ENCODE measurements at regions not wholly inside any gene's neighbourhood (a gene's known extent, or its start where the extent isn't known, plus 50 kb on each side); places are given as distances from the start of the nearest gene placed in this dataset.
"Not testable (repeated sequence)": the region's sequence is repeated elsewhere in the genome, so short reads cannot be mapped to it uniquely, and the experiment has no call there.

DNA sequence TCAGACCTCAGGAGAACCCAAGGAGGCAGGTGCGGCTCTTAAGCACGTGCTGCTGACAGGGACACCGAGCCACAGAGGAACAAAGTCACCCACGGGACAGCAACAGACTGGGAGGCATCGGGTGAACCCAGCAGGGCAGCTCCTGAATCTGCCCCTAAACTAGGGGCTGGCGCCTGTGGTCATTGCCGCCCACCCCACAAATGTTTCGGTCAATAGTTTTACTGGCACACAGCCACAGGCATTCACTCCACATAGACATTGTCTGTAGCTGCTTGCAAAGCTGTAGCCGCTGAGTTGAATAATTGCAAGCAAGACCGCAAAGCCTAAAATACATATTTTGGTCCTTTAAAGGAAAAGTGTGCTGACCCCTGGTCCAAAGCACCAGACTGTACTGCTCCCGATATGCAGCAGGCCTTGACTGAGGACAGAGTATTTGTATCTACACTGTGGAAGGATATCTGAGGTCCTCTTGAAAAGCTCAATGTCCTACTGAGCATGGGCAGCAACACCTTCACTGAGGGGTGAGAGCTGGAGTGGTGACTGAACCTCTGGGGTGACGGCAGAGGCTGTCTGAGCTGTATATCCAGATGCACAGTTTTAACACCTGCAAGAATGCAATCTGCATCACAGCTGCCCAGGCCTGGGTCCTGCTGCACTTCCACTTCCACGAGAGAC lies 310.3 kb downstream of the THBS2 start:
- no peak for DNase-seq (ENCODE audit: low read depth in 4 of 4, low spot score in 1 of 4)

DNA sequence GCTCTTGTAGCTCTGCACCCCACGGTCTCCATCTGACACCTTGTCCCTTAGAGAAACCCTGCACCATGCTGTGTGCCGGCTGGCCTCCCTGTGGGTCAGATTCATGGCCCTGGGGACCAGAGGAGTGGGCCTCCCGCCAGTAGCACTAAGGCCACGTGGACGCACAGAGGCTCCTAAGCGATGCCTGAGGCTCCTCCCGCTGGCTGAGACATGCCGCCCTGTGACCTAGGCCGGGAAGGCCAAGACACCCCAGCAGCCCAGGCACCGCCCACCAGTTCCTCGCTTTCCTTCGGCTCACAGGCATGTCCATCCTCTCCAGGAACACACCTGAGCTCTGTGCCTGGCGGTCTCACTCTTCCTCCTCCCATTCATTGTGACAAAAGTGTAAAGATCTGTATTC lies 311.0 kb downstream of the THBS2 start:
- DNase-seq (ENCODE audit: low read depth in 4 of 4, low spot score in 1 of 4): no peak

DNA sequence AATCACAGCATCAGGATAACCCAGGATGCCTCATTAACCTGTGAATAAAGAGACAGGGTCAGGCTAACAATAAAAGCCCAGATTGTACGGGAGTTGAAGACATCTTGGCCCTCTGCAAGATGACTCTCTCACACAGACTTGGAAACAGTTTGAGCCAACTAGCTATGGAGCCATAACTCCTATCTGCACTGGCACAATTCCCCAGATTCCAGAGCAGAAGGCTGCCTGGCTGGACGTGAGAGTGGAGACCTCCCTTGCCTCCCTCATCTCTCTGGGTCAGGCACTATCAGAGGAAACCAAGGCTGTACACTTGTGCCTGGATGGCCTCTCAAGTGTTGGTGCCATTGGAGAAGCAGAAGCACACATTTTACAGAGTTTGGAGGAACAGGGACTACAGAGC lies 312.6 kb downstream of the THBS2 start:
- no peak for DNase-seq (ENCODE audit: low read depth in 4 of 4, low spot score in 1 of 4)

DNA sequence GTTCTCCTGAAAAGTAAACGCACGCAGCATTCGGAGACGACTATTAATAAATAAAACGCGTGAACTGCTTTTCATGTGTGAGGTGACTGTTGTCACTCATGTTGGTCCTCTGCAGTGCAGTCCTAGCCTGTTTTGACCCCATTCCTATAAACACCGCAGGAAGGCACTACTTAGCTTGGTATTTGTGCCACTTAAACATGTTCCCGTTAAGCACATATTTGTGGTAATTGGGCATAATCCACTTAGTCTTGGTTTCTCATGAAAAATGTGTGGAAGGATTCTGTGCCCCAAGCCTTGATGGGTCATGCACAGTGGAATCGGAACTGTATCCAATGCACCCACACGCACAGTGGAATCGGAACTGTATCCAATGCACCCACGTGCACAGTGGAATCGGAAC lies 313.9 kb downstream of the THBS2 start:
- no peak for DNase-seq (ENCODE audit: low read depth in 4 of 4, low spot score in 1 of 4)

DNA sequence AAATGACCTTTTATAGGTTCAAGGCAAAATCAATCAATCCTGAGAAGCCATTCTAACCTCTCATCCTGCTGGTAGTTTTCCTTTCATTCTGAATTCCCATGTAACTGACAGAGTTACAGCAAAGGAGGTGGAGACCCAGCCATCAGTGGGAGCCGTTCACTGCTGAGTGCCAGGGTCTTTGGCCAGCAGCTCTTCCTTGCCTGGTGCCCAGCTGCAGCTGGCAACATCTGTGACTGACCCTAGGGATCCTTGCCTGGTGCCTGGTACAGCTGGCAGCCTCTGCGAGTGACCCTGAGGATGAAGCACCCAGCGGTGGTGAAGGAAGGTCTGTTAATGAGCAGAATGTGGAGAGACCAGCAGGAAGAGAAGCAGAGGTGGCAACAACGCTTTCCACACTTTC lies 314.6 kb downstream of the THBS2 start:
- no peak for DNase-seq (ENCODE audit: low read depth in 4 of 4, low spot score in 1 of 4)

DNA sequence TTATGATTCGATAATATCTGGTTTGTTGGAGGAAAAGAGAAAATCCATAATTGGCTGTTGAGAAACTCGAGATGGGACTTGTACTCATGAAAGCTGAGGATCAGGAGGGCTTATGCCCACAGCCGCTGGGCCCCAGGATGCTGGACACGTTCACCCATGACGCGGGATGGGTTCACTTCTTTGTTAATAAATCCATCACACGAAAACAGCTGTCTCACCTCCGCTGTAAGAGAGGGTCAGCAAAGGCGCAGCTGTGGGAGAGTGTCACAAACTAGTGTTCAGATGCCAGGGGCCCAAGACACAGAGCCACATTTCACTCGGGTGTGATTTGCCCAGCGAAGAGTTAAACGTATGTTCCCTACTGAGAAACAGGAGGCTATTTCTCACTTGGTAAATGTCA lies 315.1 kb downstream of the THBS2 start:
- no peak for DNase-seq (ENCODE audit: low read depth in 4 of 4, low spot score in 1 of 4)

DNA sequence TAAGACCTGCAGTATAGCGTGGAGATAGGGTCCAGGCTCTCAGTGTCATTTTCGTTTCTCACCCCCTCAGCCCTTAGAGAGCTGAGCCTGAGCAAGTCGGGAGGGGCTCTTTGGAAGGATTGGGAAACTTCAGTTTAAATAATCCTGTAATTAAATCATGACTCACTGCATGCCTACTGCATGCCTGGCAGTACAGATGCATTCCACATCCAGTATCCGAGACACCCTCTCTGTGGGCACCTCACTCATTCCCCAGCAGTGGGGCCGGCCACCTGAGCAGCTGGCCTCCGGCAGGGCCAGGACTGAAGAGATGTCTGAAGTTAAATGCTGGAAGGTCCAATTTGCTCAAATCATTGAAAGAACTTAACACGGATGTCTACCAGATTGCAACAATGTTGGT lies 316.6 kb downstream of the THBS2 start:
- DNase-seq (ENCODE audit: low read depth in 4 of 4, low spot score in 1 of 4): no peak

DNA sequence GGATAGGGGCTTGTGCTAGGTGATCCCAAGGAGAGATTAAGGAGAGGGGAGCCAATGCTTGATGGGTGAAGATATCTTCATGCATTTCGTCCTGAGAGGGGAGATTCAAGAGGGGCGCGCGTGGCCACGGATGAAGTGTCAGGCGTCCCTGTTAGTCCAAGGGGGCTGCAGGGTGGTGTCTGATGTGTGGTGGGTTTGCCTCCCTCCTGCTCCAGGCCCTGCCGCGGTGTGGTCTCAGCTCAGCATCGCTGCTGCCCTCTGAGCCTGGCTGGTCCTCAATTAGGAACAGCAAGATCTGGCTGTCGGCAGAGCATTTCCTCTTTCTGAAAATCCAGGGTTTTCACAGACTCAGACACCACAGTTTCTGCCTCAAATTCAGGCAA lies 318.0 kb downstream of the THBS2 start:
- DNase-seq (ENCODE audit: low read depth in 4 of 4, low spot score in 1 of 4): no peak

DNA sequence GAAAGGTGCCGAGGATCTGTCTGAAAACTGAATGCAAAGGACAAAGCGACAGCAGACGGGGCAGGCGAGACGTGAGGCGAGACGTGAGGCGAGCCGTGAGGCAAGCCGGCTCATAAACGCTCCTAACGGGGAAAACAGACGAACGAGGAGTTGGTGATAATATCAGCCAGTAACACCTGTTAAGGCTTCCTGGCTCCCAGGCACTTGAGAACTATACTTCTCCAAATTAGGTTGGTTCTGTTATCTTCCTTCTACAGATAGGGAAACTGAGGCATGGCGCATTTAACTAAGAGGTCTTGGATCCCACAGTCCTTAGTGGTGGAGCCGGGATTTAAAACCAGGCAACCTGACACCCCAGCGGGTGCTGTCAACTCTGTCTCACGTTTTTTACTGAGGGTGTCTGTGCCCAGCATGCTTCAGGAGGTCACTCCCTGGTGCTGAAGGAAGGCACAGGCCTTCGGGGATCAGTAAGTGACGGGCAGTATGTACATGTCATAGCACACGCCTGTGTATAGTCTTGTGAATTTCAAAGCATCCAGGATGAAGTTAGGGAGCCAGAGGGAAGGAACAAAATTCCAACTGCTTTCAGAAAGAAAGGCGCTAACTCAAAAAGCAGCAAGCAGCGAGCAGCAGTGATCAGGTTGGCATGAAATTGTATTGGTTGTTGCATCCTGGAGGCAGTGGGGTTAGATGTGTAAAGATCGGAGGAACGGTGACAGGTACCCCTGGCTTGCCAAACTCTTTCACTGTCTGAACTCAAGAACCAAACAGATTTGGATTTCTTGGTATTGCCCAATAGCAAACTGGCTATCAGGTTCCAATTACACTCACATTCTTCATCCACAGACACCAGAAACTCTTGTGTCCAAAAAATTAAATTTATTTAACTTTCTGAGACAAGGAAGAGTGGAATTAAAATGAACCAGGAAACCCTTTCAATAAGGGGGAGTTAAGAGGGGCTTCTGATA lies 318.7 kb downstream of the THBS2 start:
- no peak for DNase-seq (ENCODE audit: low read depth in 4 of 4, low spot score in 1 of 4)

DNA sequence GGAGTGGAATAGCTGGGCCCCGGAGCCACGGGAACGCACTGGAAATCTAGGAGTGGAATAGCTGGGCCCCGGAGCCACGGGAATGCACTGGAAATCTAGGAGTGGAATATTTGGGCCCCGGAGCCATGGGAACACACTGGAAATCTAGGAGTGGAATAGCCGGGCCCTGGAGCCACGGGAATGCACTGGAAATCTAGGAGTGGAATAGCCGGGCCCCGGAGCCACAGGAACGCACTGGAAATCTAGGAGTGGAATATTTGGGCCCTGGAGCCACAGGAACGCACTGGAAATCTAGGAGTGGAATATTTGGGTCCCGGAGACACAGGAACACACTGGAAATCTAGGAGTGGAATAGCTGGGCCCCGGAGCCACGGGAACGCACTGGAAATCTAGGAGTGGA lies 321.5 kb downstream of the THBS2 start:
- not testable (repeated sequence) for DNase-seq (ENCODE audit: low read depth in 4 of 4, low spot score in 1 of 4)

DNA sequence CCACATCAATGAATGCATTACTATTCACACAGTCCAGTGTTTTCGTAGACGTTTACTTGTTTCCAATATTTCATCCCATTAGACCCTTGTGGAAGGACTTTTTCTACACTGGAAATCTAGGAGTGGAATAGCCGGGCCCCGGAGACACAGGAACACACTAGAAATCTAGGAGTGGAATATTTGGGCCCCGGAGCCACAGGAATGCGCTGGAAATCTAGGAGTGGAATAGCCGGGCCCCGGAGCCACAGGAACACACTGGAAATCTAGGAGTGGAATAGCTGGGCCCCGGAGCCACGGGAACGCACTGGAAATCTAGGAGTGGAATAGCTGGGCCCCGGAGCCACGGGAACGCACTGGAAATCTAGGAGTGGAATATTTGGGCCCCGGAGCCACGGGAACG lies 322.6 kb downstream of the THBS2 start:
- not testable (repeated sequence) for DNase-seq (ENCODE audit: low read depth in 4 of 4, low spot score in 1 of 4)

DNA sequence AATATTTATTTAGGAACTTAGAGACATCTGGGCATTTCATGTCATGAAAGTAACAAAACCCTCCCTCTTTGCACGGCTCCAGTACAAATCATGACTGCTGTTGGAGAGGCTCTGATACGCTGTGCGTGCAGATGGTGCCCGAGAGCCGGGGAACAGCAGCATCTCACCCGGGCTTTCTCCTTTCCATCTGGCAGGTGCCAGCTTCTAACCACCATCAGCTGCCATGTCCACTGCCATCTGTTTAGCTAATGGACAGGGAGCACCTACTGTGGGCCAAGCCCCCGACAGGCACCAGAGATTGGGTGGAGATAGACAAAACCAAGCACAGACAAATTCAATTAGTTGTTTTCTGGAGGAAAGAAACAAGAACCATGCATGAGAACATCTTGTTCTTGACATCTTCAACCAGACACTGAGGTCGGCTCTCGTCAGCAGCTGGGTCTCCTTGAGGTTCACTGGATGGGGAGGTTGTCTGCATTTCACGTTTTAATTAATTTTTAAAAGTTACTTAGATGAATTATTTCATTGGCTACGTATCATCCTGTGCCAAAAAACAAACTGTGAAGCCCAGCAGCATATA lies 323.7 kb downstream of the THBS2 start:
- DNase-seq (ENCODE audit: low read depth in 4 of 4, low spot score in 1 of 4): no peak

DNA sequence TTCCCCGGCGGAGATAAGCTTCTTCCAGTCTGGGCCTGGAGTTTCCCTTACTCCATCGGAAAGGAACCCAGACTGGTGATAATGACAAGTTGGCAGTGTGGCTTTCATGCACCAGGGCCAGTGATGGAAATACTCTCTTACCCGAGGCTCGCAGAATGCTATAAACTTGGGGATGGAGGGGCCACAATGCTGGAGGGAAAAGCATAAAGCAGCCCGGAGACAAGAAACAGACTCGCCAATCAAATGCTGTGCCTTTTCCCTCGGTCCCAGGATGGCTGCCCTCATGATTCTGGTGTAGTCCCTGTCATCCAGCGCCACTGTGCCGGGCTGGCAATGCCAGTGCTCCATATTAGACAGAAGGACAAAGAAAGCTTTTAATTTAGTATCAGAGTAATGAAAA lies 325.6 kb downstream of the THBS2 start:
- no peak for DNase-seq (ENCODE audit: low read depth in 4 of 4, low spot score in 1 of 4)

DNA sequence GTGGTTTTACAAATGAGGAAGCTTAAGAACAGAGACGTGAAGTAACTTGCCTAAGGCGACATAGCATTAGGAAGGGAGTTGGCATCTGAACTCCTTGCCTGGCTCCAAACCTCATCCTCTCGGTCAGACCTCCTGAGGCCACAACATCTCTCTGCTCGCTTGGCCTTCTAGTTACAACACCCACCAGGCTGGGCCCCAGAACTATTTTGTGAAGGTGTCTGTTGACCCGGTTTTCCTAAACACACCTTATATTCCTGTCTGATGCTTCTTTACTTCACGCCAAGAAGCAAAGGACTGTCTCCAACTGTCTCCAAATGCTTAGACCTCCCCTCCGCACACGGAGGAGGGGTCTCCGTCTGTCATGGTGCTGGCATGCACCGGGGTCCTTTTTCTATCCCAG lies 326.6 kb downstream of the THBS2 start:
- no peak for DNase-seq (ENCODE audit: low read depth in 4 of 4, low spot score in 1 of 4)

DNA sequence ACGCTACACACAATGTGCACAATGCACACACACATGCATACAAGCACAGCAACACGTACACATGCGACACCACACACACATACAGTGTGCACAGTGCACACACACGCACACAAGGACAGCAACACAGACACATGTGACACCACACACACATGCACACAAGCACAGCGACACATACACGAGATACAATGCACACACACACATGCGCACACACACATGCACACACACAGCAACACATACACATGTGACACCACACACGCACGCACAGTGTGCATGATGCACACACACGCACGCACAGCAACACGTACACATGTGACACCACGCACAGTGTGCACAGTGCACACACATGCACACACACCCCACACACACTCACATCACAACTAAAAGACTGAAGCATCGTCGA lies 327.3 kb downstream of the THBS2 start:
- DNase-seq (ENCODE audit: low read depth in 4 of 4, low spot score in 1 of 4): no peak

DNA sequence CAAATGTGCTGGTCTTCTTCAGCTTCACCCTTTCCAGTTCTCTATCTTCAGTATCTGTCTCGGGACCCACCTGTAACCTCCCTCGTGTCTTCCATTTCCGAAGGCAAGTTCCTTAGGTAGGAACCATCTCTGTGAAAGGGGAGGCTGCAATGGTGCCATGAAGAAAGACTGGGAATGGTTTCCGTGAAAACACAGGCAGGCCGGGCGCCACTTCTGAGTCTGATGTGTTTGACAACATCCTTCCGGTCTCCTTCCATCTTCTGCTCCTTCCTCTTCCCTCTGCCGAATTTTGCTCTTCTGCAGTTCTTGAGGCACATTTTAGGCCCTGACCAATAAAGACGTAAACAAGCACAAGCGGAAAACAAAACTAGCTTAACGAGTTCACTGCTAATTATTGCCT lies 328.0 kb downstream of the THBS2 start:
- DNase-seq (ENCODE audit: low read depth in 4 of 4, low spot score in 1 of 4): no peak

DNA sequence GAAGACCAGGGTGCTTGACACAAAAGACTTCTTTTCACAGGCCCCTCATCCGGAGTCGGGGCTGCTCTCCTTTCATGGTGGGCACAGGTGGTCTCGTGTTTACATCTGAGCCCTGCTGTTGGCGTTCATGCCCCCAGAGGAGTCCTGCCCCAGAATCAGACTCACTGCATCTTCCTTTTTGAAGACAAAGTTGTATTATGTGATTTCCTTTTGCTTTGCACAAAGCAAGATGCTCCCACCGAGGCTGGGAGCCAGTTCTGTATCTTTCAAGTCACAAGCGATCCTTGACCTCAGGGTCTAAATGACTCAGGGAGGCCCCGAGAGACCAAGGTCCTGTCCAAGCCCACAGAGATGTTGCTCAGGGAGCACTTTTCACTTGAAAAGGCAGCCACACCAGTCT lies 330.5 kb downstream of the THBS2 start:
- DNase-seq (ENCODE audit: low read depth in 4 of 4, low spot score in 1 of 4): no peak

DNA sequence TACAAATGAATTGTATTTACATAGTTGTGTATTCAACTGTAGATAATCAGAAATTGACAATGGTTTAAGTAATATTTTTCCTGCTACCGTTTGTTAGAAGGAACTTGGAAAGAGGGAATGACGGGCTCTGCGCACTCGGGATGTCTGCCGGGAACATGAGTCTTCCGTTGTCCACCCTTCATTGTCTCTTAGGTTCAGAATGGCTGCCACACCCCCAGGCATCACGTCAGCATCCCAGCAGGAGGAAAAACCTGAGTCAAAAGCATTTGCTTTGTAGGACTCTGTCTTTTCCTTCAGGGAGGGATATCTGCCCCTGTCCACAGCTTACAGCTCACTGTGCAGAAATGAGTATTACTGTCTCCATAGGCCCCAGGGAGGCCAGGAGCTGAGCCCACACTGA lies 331.2 kb downstream of the THBS2 start:
- DNase-seq (ENCODE audit: low read depth in 4 of 4, low spot score in 1 of 4): no peak

DNA sequence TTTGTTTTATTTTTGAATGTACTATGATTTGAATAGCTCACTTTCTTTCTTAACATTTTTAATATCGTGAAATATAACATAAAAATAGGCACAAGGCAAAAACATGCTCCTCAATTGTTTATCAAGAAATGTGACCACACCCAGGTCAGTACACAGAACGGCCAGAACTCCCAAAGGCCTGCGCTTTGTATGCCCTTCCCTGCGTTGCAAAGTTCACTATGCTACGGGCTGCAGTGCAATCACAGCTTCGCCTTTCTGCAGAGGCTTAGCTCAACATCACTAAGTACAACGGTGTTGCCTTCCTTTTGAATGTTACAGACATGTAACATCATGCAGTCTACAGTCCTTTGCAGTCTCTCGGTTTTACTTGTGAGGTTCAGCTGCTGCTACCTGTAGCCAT lies 333.4 kb downstream of the THBS2 start:
- DNase-seq (ENCODE audit: low read depth in 4 of 4, low spot score in 1 of 4): no peak

DNA sequence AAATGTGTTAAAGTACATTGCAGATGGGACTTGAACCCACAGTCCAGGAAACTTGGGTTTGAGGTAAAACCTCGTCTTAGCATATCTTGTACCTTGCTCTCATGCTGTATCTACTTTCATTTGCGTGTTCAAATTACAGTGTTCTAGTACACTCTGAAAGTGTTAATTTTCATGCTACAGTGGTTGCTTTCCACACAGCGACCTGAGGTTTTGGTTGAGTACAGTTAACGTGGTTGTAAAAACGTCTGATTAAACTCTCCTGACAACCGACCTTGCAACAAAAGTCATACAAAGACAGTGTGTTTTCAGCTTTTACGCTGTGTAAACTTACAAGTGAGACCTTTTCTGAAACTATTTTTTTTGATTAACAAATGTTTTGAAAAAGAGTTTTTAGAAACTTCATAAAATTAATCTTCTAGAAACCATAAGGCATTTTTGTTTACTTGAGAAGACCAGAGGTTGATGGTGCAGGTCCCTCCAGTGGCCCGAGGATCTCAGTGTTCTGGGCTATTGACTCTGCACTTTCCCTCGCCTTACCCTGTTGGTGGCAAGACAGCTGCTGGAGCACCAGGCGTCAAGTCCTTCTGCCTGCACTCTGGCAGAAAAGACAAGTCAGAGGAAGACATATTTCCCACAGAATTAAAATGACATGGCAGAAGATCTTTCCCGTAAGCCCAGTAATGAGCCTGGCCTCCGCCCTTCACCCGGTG lies 334.0 kb downstream of the THBS2 start:
- DNase-seq (ENCODE audit: low read depth in 4 of 4, low spot score in 1 of 4): no peak

DNA sequence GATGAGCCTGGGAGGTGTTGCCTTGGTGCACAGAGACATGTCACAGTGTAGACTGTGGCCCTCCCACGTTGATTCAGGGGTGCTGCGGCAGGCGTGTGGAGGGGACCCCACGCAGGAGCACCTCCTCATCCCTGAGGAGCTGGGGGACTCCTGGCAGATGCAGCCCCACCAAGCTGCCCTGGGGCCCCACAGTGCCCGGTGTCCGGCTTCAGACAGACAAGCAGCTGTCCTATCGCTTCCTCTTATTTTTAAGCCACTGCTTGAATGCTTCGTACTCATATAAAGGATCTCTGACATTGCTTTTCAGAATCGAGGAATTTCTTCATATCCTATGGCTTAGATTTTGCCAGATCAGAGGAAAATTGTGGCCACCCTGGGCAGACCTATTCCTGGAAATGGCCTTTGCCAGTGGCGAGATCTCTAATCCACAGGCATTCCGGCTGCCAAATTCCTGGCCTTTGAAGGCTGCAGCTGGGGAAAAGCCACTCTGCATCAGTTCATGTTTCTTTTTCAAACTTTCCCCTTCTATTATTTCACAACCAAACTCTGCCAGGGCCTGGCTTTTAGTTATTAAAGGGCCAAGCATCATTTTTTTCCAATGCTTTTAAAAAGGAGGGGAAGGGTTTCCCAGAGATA lies 337.0 kb downstream of the THBS2 start:
- no peak for DNase-seq (ENCODE audit: low read depth in 4 of 4, low spot score in 1 of 4)

Data from stimulated activated CD4-positive, alpha-beta T cell treated with anti-CD3 and anti-CD28 coated beads, Interleukin-1b, Interleukin-23, amount 100 ng/mL, for 24 hours (primary cell).